ENCODE measurements at regions not wholly inside any gene's neighbourhood (a gene's known extent, or its start where the extent isn't known, plus 50 kb on each side); places are given as distances from the start of the nearest gene placed in this dataset.

DNA sequence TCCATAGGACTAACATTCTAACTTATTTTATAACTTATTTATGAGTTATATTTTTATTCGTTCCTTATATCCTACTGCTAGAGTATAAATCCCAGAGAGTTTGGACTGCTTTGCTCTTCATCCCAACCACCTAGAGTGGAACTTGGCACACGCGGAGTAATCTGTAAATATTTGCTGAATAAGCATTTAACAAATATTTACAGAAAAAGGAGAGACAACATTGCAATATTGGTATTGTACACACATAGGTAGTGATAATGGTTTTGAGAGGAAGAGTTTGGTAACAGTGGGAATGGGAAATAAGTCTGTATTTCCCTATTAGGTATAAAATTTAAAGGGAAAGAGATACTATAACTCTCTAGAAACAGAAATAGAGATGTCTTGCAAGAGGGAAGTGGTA, 634.8 kb upstream of the CITED2 start:
- TF ChIP-seq CTCF (IDR thresholded peaks at IDR 0.05) = no peak
- no peak for TF ChIP-seq POLR2A (IDR thresholded peaks at IDR 0.05)

Data from heart left ventricle (tissue), 13 donors.